Thyroid gland (tissue), 4 donors: ENCODE measurements at regions not wholly inside any gene's neighbourhood (a gene's known extent, or its start where the extent isn't known, plus 50 kb on each side); places are given as distances from the start of the nearest gene placed in this dataset.

ENCODE experiments used
- POLR2A ChIP-seq, 2 donors: fragments of 450-650 bp; IDR thresholded peaks; one replicate each; pipeline ENCODE4 v1.6.1; 2017; ENCODE audit warnings: antibody characterized with exemption in 2 of 2, mild to moderate bottlenecking in 2 of 2, moderate library complexity in 1 of 2
- TF ChIP-seq, protein P1 (sequence below), 6 experiments: fragments of 200-600 bp in 3 of 6; fragments of 450-650 bp in 3 of 6; sonication (generic) in 3 of 6; IDR thresholded peaks; one replicate each; pipeline ENCODE4 v1.5.1; 2016 to 2019; ENCODE audit warnings: antibody characterized with exemption in 6 of 6, mild to moderate bottlenecking in 2 of 6, inconsistent platforms in 1 of 6, moderate library complexity in 1 of 6

DNA sequence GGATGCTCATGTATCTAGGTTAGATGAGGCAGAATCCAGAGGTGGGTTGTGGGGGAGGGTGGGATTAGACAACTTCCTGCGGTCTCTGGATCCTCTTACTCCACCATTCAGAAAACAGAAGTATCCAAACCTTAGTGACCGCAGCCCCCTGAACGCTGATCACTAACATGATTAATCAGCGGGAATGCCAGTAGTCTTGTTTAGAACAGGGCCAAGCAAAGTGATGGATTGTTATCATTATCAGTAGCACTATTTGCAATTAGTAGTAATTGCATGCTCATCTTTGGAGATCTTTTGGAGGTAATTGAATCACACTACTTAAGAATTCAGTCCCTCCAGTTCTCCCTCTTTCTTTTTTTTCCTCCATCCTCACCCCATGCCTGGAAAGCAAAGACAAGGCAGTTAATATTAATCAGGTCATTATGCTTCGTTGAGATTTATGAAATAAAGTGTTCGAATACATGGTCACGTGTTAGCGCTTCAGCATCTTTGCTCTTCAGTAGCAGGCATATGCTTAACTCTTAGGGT is 182.8 kb upstream of the NTF3 start:
- TF ChIP-seq POLR2A (IDR thresholded peaks at IDR 0.05): no peak
- TF ChIP-seq, protein P1, sequence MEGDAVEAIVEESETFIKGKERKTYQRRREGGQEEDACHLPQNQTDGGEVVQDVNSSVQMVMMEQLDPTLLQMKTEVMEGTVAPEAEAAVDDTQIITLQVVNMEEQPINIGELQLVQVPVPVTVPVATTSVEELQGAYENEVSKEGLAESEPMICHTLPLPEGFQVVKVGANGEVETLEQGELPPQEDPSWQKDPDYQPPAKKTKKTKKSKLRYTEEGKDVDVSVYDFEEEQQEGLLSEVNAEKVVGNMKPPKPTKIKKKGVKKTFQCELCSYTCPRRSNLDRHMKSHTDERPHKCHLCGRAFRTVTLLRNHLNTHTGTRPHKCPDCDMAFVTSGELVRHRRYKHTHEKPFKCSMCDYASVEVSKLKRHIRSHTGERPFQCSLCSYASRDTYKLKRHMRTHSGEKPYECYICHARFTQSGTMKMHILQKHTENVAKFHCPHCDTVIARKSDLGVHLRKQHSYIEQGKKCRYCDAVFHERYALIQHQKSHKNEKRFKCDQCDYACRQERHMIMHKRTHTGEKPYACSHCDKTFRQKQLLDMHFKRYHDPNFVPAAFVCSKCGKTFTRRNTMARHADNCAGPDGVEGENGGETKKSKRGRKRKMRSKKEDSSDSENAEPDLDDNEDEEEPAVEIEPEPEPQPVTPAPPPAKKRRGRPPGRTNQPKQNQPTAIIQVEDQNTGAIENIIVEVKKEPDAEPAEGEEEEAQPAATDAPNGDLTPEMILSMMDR (IDR thresholded peaks at IDR 0.05): no peak
